Testis (tissue), 2 donors: ENCODE measurements at regions not wholly inside any gene's neighbourhood (a gene's known extent, or its start where the extent isn't known, plus 50 kb on each side); places are given as distances from the start of the nearest gene placed in this dataset.
"Not testable (repeated sequence)": the region's sequence is repeated elsewhere in the genome, so short reads cannot be mapped to it uniquely, and the experiment has no call there.

Source experiments
- DNase-seq: peaks from one replicate; pipeline ENCODE4 v3.0.0-alpha.2; 2019
- H3K27ac ChIP-seq, 2 donors: fragments of 200-600 bp; sonication (generic); one replicate each; pipeline ENCODE4 v1.5.1; 2019
- H3K27me3 ChIP-seq: fragments of 200-600 bp; sonication (generic); one replicate; pipeline ENCODE4 v1.5.1; 2019
- H3K36me3 ChIP-seq: fragments of 200-600 bp; sonication (generic); one replicate; pipeline ENCODE4 v1.5.1; 2017; ENCODE audit warnings: low read depth; ENCODE audit errors: missing control alignments
- H3K4me1 ChIP-seq: fragments of 200-600 bp; sonication (generic); one replicate; pipeline ENCODE4 v1.5.1; 2019
- H3K4me3 ChIP-seq, 2 donors: fragments of 200-600 bp; sonication (generic); one replicate each; pipeline ENCODE4 v1.5.1; 2017 to 2019
- H3K9me3 ChIP-seq: fragments of 200-600 bp; sonication (generic); one replicate; pipeline ENCODE4 v1.5.1; 2017
- POLR2A ChIP-seq: fragments of 450-650 bp; IDR thresholded peaks from one replicate; pipeline ENCODE4 v1.6.1; 2017; ENCODE audit warnings: antibody characterized with exemption, mild to moderate bottlenecking, moderate library complexity
- WGBS, 2 donors: methylation state at CpG; one replicate each; pipeline ENCODE4 v1.1.5; 2018; 5-methylcytosine and 5-hydroxymethylcytosine counted together
- intact Hi-C: fragments of 100-400 bp; cut with DNase I; formaldehyde crosslinking; loops from one replicate; pipeline ENCODE4 v1.15.1; 2023; ENCODE audit warnings: low total_unique reads
- TF ChIP-seq, protein P1 (sequence below), 3 experiments: fragments of 450-650 bp in 2 of 3; fragments of 200-600 bp in 1 of 3; sonication (generic) in 1 of 3; IDR thresholded peaks; one replicate each; pipeline ENCODE4 v1.5.1; 2016 to 2019; ENCODE audit warnings: antibody characterized with exemption in 3 of 3, mild to moderate bottlenecking in 2 of 3, moderate library complexity in 1 of 3

DNA sequence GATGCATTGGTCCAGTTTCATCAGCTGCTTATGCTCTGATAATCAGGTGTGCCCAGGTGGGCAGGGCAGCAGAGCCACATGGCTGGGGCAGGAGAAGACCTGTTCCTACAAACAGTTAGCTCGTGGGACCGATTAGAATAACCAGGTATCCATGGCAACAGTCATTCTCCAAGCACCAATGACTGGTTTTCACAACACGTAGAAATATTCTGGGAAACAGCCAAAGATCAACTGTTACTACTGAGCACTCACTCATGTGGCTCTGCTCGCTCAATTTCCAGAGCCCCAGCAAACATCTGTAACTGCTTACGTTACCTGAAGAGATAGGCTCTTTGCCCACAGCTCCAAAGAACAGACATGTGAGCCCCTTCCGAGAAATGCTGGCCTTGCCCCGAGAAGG is 302.0 kb downstream of the AGTPBP1 start:
- Histone ChIP-seq H3K4me1 (no peaks in the 10 kb centered on the region), H3K27ac (no peak overlapping the region), H3K9me3 (no peaks in the 10 kb centered on the region), H3K36me3 (no peaks in the 10 kb centered on the region), H3K4me3 (no peak overlapping the region), H3K27me3 (no peaks in the 10 kb centered on the region)
- intact Hi-C loops: no loop called here
- TF ChIP-seq POLR2A: no peak
- TF ChIP-seq, protein P1, sequence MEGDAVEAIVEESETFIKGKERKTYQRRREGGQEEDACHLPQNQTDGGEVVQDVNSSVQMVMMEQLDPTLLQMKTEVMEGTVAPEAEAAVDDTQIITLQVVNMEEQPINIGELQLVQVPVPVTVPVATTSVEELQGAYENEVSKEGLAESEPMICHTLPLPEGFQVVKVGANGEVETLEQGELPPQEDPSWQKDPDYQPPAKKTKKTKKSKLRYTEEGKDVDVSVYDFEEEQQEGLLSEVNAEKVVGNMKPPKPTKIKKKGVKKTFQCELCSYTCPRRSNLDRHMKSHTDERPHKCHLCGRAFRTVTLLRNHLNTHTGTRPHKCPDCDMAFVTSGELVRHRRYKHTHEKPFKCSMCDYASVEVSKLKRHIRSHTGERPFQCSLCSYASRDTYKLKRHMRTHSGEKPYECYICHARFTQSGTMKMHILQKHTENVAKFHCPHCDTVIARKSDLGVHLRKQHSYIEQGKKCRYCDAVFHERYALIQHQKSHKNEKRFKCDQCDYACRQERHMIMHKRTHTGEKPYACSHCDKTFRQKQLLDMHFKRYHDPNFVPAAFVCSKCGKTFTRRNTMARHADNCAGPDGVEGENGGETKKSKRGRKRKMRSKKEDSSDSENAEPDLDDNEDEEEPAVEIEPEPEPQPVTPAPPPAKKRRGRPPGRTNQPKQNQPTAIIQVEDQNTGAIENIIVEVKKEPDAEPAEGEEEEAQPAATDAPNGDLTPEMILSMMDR (IDR thresholded peaks at IDR 0.05): no peak
- WGBS, 2 donors: 75 to 77% methylated on average over 3 to 7 of the region's 7 CpGs
- DNase-seq: no peak

DNA sequence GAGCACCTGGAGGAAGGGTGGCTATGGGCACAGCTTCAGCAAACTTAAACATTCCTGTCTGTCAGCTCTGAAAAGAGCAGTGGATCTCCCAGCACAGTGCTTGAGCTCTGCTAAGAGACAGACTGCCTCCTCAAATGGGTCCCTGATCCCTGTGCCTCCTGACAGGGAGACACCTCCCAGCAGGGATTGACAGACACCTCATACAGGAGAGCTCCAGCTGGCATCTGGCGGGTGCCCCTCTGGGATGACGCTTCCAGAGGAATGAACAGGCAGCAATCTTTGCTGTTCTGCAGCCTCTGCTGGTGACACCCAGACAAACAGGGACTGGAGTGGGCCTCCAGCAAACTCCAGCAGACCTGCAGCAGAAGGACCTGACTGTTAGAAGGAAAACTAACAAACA is 307.8 kb downstream of the AGTPBP1 start:
- H3K36me3 ChIP-seq, DNase-seq, H3K27ac ChIP-seq, intact Hi-C loops, H3K27me3 ChIP-seq, H3K9me3 ChIP-seq, H3K4me1 ChIP-seq, H3K4me3 ChIP-seq: not testable (repeated sequence)
- WGBS, 2 donors: 93 to 94% methylated on average over 2 of the region's 2 CpGs

DNA sequence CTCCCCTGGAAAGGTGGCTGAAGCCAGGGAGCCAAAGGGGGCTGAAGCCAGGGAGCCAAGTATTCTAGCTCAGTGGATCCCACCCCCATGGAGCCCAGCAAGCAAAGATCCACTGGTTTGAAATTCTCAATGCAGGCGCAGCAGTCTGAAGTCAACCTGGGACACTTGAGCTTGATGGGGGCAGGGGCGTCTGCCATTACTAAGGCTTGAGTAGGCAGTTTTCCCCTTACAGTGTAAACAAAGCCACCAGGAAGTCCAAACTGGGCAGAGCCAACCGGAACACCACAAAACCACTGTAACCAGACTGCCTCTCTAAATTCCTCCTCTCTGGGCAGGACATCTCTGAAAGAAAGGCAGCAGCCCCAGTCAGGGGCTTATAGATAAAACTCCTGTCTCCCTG is 308.2 kb downstream of the AGTPBP1 start:
- intact Hi-C loops, H3K9me3 ChIP-seq, H3K27me3 ChIP-seq, H3K4me1 ChIP-seq, H3K27ac ChIP-seq, H3K4me3 ChIP-seq, DNase-seq, H3K36me3 ChIP-seq: not testable (repeated sequence)
- WGBS, 2 donors: 76 to 92% methylated on average over 2 to 3 of the region's 3 CpGs

DNA sequence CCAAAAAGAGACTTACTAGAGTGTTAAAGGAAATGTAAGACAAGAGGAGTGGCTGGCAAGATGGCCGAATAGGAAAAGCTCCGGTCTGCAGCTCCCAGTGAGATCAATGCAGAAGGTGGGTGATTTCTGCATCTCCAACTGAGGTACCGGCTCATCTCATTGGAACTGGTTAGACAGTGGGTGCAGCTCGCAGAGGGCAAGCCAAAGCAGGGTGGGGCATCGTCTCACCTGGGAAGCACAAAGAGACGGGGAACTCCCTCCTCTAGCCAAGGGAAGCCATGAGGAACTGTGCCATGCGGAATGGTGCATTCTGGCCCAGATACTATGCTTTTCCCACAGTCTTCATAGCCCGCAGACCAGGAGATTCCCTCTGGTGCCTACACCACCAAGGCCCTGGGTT is 308.7 kb downstream of the AGTPBP1 start:
- H3K27ac ChIP-seq: no peak overlapping the region
- H3K4me1 ChIP-seq: no peaks in the 10 kb centered on the region
- H3K4me3 ChIP-seq: no peak overlapping the region
- DNase-seq: no peak
- intact Hi-C loops: no loop called here
- no peaks in the 10 kb centered on the region for H3K36me3 ChIP-seq
- no peaks in the 10 kb centered on the region for H3K9me3 ChIP-seq
- WGBS, 2 donors: 93 to 96% methylated on average over 8 of the region's 8 CpGs
- TF ChIP-seq, protein P1 (IDR thresholded peaks at IDR 0.05): no peak
- TF ChIP-seq POLR2A: no peak
- H3K27me3 ChIP-seq: no peaks in the 10 kb centered on the region

DNA sequence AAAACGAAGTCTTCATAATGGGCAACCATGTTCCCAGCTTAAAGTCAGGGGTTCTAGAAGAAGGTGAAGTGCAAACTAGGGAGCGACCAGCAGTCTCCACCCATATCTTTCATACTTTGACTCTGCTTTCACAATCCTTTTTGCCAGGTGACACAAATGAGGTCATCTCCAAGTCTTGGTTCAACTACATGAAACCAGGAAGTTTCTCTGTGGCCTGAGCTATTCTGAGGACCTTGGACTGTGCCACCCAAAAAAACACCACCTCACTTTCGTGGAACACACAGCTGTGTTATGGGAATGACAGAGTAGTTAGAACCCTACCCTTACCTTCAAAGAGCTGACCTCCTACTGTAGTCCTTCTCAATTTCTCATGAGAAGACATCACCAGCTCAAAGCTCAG is 309.2 kb downstream of the AGTPBP1 start:
- no peak overlapping the region for H3K27ac ChIP-seq
- no peak for TF ChIP-seq POLR2A
- TF ChIP-seq, protein P1 (IDR thresholded peaks at IDR 0.05): no peak
- no peak for DNase-seq
- intact Hi-C loops: no loop called here
- 84 to 88% methylated on average over 3 of the region's 3 CpGs for WGBS, 2 donors
- no peaks in the 10 kb centered on the region for H3K36me3 ChIP-seq
- no peaks in the 10 kb centered on the region for H3K4me1 ChIP-seq
- H3K4me3 ChIP-seq: no peak overlapping the region
- H3K27me3 ChIP-seq: no peaks in the 10 kb centered on the region
- no peaks in the 10 kb centered on the region for H3K9me3 ChIP-seq

DNA sequence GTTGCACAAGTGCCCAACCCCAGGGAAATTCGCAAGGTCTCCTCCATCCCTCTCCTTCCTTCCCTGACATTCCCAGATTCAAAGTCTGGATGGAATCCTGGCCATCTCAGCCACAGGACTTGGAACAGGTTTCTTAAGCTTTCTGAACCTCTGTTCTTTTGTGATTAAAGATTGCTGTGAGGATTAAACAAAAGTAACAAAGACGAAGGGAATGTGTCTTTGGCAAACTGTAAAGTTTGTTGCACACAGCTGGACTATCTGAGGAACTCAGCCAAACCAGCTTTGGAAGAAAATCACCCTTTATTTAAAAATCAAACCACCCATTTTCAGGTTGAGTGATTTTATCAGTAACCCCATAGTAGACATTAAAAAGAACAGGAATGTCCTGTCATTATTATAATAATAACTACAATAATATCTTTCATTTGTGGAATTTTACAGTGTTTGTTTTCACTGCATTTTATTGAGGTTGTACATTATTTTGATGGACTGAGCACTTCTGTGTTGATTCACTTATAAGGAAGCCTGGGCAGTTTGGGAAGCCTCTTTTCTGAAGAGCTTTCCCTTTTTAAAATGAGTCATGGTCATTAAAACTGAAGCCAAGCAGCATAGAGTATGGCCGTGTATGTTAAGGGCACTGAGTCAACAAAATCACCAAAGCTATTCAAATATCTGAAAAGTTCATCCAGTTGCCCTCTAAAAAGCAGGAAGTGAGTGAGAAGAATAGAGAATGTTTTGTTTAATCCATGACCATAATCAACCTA is 310.2 kb downstream of the AGTPBP1 start:
- Histone ChIP-seq H3K27me3 (no peaks in the 10 kb centered on the region), H3K27ac (no peak overlapping the region), H3K4me3 (no peak overlapping the region), H3K4me1 (no peaks in the 10 kb centered on the region), H3K9me3 (no peaks in the 10 kb centered on the region), H3K36me3 (no peaks in the 10 kb centered on the region)
- TF ChIP-seq, protein P1 (IDR thresholded peaks at IDR 0.05): no peak
- no peak for TF ChIP-seq POLR2A
- intact Hi-C loops: no loop called here
- no peak for DNase-seq
- 40 to 47% methylated on average over 3 of the region's 3 CpGs for WGBS, 2 donors
